Keratinocyte (primary cell): ENCODE measurements at regions not wholly inside any gene's neighbourhood (a gene's known extent, or its start where the extent isn't known, plus 50 kb on each side); places are given as distances from the start of the nearest gene placed in this dataset.

Experiments
- DNase-seq: peaks from one replicate; pipeline ENCODE4 v3.0.0-alpha.2; 2011; ENCODE audit warnings: low read depth, missing footprints, low spot score
- FAIRE-seq: peaks from 2 replicates; lab custom pipeline; 2011; peaks lifted over from hg19 to GRCh38; lab: Jason Lieb, UNC
- H2AFZ ChIP-seq: 2 replicates; pipeline ENCODE4 v1.6.0; 2012; ENCODE audit warnings: low read length, control low read depth, inconsistent platforms; ENCODE audit not compliant: control insufficient read depth
- H3K27ac ChIP-seq: 2 replicates; pipeline ENCODE4 v1.5.1; 2011; ENCODE audit warnings: low read length; ENCODE audit not compliant: control insufficient read depth, insufficient read depth
- H3K27me3 ChIP-seq: 3 replicates; pipeline ENCODE4 v1.6.0; 2011; ENCODE audit warnings: low read length; ENCODE audit not compliant: control insufficient read depth, insufficient read depth; ENCODE audit errors: extremely low read depth
- H3K36me3 ChIP-seq, 2 experiments: 2 replicates in 1 of 2; 3 replicates in 1 of 2; pipeline ENCODE4 v1.5.1; 2011; ENCODE audit warnings: low read length in 2 of 2, mild to moderate bottlenecking in 1 of 2; ENCODE audit not compliant: control insufficient read depth in 2 of 2, insufficient read depth in 2 of 2; ENCODE audit errors: extremely low read depth in 1 of 2
- H3K4me1 ChIP-seq: 3 replicates; pipeline ENCODE4 v1.5.1; 2011; ENCODE audit warnings: low read length; ENCODE audit not compliant: control insufficient read depth, insufficient read depth; ENCODE audit errors: extremely low read depth
- H3K4me2 ChIP-seq: 3 replicates; pipeline ENCODE4 v1.6.0; 2011; ENCODE audit warnings: low read depth, low read length; ENCODE audit not compliant: control insufficient read depth, insufficient read depth; ENCODE audit errors: extremely low read depth
- H3K4me3 ChIP-seq, 3 experiments: fragments of 200-600 bp in 1 of 3; sonication (generic) in 1 of 3; 2 replicates in 2 of 3; 3 replicates in 1 of 3; pipeline ENCODE4 v1.5.1; 2011 to 2016; ENCODE audit warnings: low read length in 3 of 3, mild to moderate bottlenecking in 3 of 3, control low read depth in 2 of 3, inconsistent platforms in 1 of 3, low read depth in 1 of 3, mixed read lengths in 1 of 3, mixed run types in 1 of 3, moderate library complexity in 1 of 3; ENCODE audit not compliant: control insufficient read depth in 2 of 3, insufficient read depth in 2 of 3; ENCODE audit errors: extremely low read depth in 1 of 3
- H3K79me2 ChIP-seq: 2 replicates; pipeline ENCODE4 v1.6.0; 2012; ENCODE audit warnings: low read length; ENCODE audit not compliant: control insufficient read depth, insufficient read depth
- H3K9ac ChIP-seq: 3 replicates; pipeline ENCODE4 v1.6.0; 2011; ENCODE audit warnings: low read length; ENCODE audit not compliant: control insufficient read depth, insufficient read depth; ENCODE audit errors: extremely low read depth
- H3K9me1 ChIP-seq: 3 replicates; pipeline ENCODE4 v1.6.0; 2011; ENCODE audit warnings: low read length; ENCODE audit not compliant: control insufficient read depth, insufficient read depth; ENCODE audit errors: extremely low read depth
- H3K9me3 ChIP-seq: 2 replicates; pipeline ENCODE4 v1.5.1; 2012; ENCODE audit warnings: low read depth, low read length; ENCODE audit not compliant: control insufficient read depth
- H4K20me1 ChIP-seq: 3 replicates; pipeline ENCODE4 v1.6.0; 2011; ENCODE audit warnings: low read length; ENCODE audit not compliant: control insufficient read depth, insufficient read depth; ENCODE audit errors: extremely low read depth
- CTCF ChIP-seq, 3 experiments: IDR thresholded peaks in 1 of 3; conservative IDR thresholded peaks in 1 of 3; optimal IDR thresholded peaks in 1 of 3; 2 replicates in 2 of 3; 3 replicates in 1 of 3; pipeline versions ENCODE3 to v1.5.1; 2011; ENCODE audit warnings: low read length in 3 of 3, mild to moderate bottlenecking in 3 of 3, moderate library complexity in 2 of 3, control low read depth in 1 of 3, inconsistent platforms in 1 of 3; ENCODE audit not compliant: insufficient read depth in 2 of 3; ENCODE audit errors: extremely low read depth in 1 of 3
- EZH2 ChIP-seq: IDR thresholded peaks from one replicate; pipeline ENCODE4 v1.6.1; 2012; ENCODE audit warnings: inconsistent platforms, mild to moderate bottlenecking, low read length, moderate library complexity
- dilution Hi-C: fragments of 300-500 bp; cut with MboI; formaldehyde crosslinking; loops from one replicate; pipeline ENCODE4 v1.7.0; 2020; ENCODE audit warnings: low sequenced_read_pairs; ENCODE audit not compliant: extremely low pct_ligation_motif_present

GRCh38 chr5:82834151-82834550 lies 243.0 kb downstream of the TMEM167A start:
- no peaks in the 10 kb centered on the region for H4K20me1 ChIP-seq
- no peak overlapping the region for H2AFZ ChIP-seq
- H3K4me2 ChIP-seq, result no peak overlapping the region
- DNase-seq, result no peak
- TF ChIP-seq CTCF (optimal IDR thresholded peaks at IDR 0.05 in 1 of 3, IDR thresholded peaks at IDR 0.05 in 1 of 3, conservative IDR thresholded peaks at IDR 0.05 in 1 of 3; ENCODE audit: extremely low read depth in 1 of 3, insufficient read depth in 2 of 3, low read length in 3 of 3) (no peak), EZH2 (no peak)
- peaks cover 2% of the 10 kb centered on the region for H3K9me3 ChIP-seq
- no peak overlapping the region for H3K27ac ChIP-seq
- no peak overlapping the region for H3K4me3 ChIP-seq
- dilution Hi-C loops, result no loop called here
- H3K9ac ChIP-seq, result no peak overlapping the region
- no peaks in the 10 kb centered on the region for H3K9me1 ChIP-seq
- no peaks in the 10 kb centered on the region for H3K79me2 ChIP-seq
- no peaks in the 10 kb centered on the region for H3K27me3 ChIP-seq
- no peak for FAIRE-seq
- no peaks in the 10 kb centered on the region for H3K36me3 ChIP-seq
- H3K4me1 ChIP-seq, result no peaks in the 10 kb centered on the region

GRCh38 chr5:82833277-82833676 lies 243.9 kb downstream of the TMEM167A start:
- FAIRE-seq (no peak), DNase-seq (no peak)
- Histone ChIP-seq H3K9me3 (peaks cover 2% of the 10 kb centered on the region), H3K4me3 (no peak overlapping the region), H3K36me3 (no peaks in the 10 kb centered on the region), H2AFZ (no peak overlapping the region), H3K4me1 (no peaks in the 10 kb centered on the region), H3K27me3 (no peaks in the 10 kb centered on the region), H3K9ac (no peak overlapping the region), H3K4me2 (no peak overlapping the region), H3K27ac (no peak overlapping the region), H3K79me2 (no peaks in the 10 kb centered on the region), H3K9me1 (no peaks in the 10 kb centered on the region), H4K20me1 (no peaks in the 10 kb centered on the region)
- no peak for TF ChIP-seq EZH2
- no peak for TF ChIP-seq CTCF (optimal IDR thresholded peaks at IDR 0.05 in 1 of 3, IDR thresholded peaks at IDR 0.05 in 1 of 3, conservative IDR thresholded peaks at IDR 0.05 in 1 of 3; ENCODE audit: extremely low read depth in 1 of 3, insufficient read depth in 2 of 3, low read length in 3 of 3)
- dilution Hi-C loops, result no loop called here
